ENCODE measurements at regions not wholly inside any gene's neighbourhood (a gene's known extent, or its start where the extent isn't known, plus 50 kb on each side); places are given as distances from the start of the nearest gene placed in this dataset.
"Not testable (repeated sequence)": the region's sequence is repeated elsewhere in the genome, so short reads cannot be mapped to it uniquely, and the experiment has no call there.

- DNase-seq (ENCODE audit: low read depth, low spot score): not testable (repeated sequence)
Observed at GRCh38 chr2:87674729-87675128, 73.2 kb upstream of the PLGLB2 start.

- DNase-seq (ENCODE audit: low read depth, low spot score): not testable (repeated sequence)
Observed at GRCh38 chr2:87675487-87675886, 72.4 kb upstream of the PLGLB2 start.

- not testable (repeated sequence) for DNase-seq (ENCODE audit: low read depth, low spot score)
Observed at GRCh38 chr2:87677421-87677923, 70.4 kb upstream of the PLGLB2 start.

- DNase-seq (ENCODE audit: low read depth, low spot score): not testable (repeated sequence)
Observed at GRCh38 chr2:87678742-87679173, 69.1 kb upstream of the PLGLB2 start.

GRCh38 chr2:87679950-87680349, 67.9 kb upstream of the PLGLB2 start:
- DNase-seq (ENCODE audit: low read depth, low spot score): not testable (repeated sequence)

GRCh38 chr2:87680691-87681090, 67.2 kb upstream of the PLGLB2 start:
- DNase-seq (ENCODE audit: low read depth, low spot score): not testable (repeated sequence)

GRCh38 chr2:87683451-87683850, 64.4 kb upstream of the PLGLB2 start:
- peak; percentile 47 for DNase-seq (ENCODE audit: low read depth, low spot score)

- DNase-seq (ENCODE audit: low read depth, low spot score): not testable (repeated sequence)
Observed at GRCh38 chr2:87683961-87684360, 63.9 kb upstream of the PLGLB2 start.

GRCh38 chr2:87685558-87685957, 62.3 kb upstream of the PLGLB2 start:
- DNase-seq (ENCODE audit: low read depth, low spot score): not testable (repeated sequence)

GRCh38 chr2:87686873-87687549, 60.9 kb upstream of the PLGLB2 start:
- not testable (repeated sequence) for DNase-seq (ENCODE audit: low read depth, low spot score)

- DNase-seq (ENCODE audit: low read depth, low spot score): not testable (repeated sequence)
Observed at GRCh38 chr2:87687550-87688270, 60.2 kb upstream of the PLGLB2 start.

- DNase-seq (ENCODE audit: low read depth, low spot score): not testable (repeated sequence)
Observed at GRCh38 chr2:87691899-87692592, 55.8 kb upstream of the PLGLB2 start.

- peak; percentile 26 for DNase-seq (ENCODE audit: low read depth, low spot score)
Observed at GRCh38 chr2:87692914-87693313, 55.0 kb upstream of the PLGLB2 start.

GRCh38 chr2:87693882-87694281, 54.0 kb upstream of the PLGLB2 start:
- not testable (repeated sequence) for DNase-seq (ENCODE audit: low read depth, low spot score)

GRCh38 chr2:87695596-87696323, 52.1 kb upstream of the PLGLB2 start:
- peak; percentile 62 for DNase-seq (ENCODE audit: low read depth, low spot score)
